GM18861 (cell line): ENCODE measurements at regions not wholly inside any gene's neighbourhood (a gene's known extent, or its start where the extent isn't known, plus 50 kb on each side); places are given as distances from the start of the nearest gene placed in this dataset.

ENCODE experiments used
- ATAC-seq: cut with Tn5 transposase; IDR thresholded peaks from one replicate; pipeline ENCODE4 v1.9.1; 2021; ENCODE audit not compliant: unreplicated experiment

- peak; percentile 52 for ATAC-seq
Measured at GRCh38 chr11:13062115-13062514, 53.0 kb downstream of the RASSF10 start.

DNA sequence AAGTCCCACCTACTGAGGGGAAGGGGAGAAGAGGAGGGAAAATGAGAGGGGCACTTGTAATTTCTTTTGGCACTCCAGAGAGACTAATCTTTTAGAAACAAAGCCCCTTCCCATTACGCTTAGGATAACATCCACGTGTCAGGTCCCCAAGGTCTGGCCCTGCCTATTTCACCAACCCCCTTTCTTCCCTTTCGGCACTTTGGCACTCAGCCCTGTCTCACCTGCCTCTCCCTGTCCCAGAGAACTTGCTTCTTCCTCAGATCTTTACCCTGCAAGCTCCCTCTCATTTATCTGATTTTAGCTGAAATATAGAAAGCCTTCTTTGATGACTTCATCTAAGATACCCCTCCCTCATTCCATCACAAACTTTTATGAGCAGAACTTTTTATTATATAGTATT lies 55.5 kb downstream of the RASSF10 start:
- ATAC-seq: no peak

DNA sequence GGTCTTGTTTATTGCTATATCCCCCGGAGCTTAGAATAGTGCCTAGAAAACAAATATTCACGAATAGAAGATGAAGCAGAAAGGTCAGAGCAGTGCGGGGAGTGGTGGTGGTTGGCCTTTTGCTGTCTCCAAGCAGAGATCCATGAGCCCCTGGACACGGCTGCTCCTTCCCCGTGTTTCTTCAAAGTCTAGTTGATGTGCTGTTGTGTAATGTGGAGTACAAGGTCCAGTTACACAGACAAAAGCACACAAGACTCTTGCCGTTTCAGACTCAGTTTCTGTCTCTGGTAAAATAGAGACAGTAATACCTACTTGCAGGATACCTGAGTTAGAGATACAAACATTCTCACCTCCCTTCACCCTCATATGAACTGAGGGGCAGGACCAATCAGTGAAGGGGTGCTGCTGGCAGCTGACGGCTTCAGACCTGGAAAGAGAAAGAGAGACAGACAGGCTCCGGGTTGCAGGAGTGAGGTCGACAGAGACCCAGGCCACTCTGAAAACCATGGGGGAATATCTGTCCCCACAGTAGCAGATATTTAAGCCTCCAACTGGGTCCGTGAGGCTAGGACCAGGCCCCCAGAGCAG lies 56.2 kb downstream of the RASSF10 start:
- no peak for ATAC-seq

DNA sequence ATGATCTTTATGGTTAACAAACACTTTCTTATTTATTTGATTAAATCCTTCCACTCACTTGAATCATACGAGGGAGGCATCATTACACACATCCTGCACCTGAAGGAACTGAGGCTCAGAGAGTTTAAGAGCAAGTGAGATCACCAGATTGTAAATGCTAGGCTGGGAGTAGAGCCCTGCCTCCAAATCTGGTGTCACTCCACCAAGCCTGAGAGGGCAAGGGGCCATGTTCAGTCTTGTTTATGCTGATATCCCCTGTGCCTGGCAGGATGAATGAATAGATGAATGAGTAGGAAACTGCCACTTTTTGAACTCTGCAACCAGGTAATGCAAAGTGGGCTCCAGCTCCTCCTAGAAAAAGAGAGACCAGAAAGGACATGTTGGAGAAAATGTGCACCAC lies 59.1 kb downstream of the RASSF10 start:
- no peak for ATAC-seq

GRCh38 chr11:13073119-13073981 lies 64.2 kb downstream of the RASSF10 start:
- no peak for ATAC-seq

DNA sequence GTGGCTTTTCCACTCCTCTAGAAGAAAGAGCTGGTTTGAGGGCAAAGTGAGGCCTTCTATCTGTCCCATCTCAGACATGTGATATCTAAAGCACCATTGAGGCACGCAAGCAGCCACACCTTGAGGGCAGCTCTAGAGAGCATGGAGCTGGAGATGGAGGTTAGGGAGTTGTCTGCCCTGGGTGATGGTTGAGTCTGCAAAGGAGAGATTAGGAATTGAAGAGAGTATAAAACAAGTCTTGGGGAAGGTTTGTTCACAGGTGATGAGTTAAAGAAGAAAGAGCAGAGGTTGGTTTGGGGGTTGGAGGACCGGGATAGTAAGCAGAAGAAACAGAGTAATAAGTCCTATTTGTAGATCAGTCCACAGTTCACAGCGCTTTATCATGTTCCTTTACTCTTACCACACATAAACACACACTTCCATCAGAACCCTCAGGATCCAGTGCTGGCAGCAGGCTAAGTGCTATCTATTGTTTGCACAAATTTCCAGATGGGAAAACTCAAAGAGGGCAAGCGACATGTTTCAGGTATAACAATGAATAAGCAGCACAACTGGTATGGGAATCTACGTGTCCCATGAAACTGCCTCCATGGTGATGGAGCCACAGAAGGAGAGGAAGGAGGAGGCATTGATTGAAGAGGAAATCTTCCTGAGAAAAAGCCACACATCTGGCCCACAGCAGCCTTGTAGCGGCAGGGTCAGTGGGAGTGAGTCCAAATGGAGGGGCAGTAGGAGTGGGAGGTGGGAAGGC lies 65.8 kb downstream of the RASSF10 start:
- no peak for ATAC-seq

DNA sequence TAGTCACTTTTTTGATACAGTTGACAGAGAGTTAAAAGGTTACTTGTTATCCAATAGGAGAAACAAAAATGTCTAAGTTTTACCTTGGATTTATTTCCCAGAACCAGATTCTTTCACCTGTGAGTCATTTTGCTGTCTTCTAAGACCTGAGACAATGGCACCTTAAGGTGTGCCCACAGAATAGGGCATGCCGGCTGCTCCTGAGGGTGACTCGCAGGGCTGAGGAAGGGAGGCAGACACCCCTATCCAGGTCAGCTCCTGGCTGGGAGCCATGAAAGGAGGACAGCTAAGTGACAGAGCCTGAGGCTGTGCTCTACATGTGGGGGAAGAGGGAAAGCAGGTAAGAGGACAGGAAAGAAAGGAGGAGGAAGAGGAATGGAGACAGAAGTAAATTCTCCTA lies 67.8 kb downstream of the RASSF10 start:
- no peak for ATAC-seq

- ATAC-seq: no peak
Measured at GRCh38 chr11:13080861-13081260, 71.7 kb downstream of the RASSF10 start.

DNA sequence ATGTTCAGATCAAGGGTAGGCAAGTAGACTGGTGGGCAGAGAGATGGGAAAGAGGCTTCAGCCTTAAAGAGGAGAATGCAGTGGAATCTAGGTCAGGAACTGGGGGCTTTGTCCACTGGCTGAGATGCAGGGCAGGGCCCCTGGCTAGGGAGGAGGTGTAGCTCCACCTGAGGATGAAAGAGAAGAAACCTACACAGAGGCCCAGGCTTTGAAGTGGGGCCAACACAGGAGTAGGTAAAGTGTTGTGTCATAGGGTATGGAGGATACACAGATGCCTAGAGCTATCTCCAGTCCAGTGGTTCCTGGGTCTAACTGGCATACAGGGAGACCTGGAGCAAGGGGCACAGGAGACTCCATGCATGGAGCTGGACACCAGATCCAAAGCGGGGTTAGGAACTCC lies 73.5 kb downstream of the RASSF10 start:
- ATAC-seq: no peak

DNA sequence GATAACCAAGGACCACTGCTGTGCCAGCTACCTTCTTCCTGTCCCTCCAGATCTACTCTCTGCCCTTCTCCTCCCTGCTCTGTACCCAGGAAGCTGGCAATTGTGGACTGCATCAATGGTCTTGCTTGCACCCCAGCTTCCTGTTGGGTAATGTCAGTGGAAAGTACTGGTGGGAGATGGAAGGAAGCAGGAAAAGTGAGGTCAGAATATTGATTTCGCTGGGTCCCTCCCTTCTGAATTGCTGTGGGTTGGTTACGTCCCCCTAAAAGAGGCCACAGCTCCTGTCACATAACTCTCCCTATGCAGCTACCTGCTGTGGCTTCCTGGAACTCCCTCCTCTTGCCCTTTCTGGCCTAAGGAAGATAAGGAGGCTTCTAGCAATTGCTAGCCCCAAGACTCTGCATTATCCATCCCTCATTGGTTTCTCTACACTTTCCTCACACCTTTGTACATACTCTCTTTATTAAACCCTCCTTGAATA lies 81.2 kb downstream of the RASSF10 start:
- ATAC-seq: no peak

GRCh38 chr11:13091373-13091772 lies 82.3 kb downstream of the RASSF10 start:
- no peak for ATAC-seq

DNA sequence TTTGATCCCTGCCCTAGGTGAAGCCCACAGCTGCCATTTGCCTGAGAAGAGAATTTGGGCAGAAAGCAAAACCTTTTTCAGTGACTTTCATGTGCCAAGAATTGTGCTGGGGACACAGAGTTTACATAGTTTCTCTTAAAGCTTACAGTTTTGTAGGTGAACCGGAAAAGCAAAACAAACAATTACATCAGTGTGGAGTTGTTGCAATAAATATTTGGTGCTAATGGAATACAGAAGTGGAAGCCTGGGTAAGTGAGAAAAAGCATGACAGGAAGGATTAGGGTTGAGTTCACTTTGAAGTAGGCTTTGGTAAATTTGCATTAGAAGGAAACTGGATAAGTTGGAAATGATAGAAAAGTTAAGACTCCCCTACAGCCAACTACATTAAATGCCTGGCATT lies 82.7 kb downstream of the RASSF10 start:
- no peak for ATAC-seq

DNA sequence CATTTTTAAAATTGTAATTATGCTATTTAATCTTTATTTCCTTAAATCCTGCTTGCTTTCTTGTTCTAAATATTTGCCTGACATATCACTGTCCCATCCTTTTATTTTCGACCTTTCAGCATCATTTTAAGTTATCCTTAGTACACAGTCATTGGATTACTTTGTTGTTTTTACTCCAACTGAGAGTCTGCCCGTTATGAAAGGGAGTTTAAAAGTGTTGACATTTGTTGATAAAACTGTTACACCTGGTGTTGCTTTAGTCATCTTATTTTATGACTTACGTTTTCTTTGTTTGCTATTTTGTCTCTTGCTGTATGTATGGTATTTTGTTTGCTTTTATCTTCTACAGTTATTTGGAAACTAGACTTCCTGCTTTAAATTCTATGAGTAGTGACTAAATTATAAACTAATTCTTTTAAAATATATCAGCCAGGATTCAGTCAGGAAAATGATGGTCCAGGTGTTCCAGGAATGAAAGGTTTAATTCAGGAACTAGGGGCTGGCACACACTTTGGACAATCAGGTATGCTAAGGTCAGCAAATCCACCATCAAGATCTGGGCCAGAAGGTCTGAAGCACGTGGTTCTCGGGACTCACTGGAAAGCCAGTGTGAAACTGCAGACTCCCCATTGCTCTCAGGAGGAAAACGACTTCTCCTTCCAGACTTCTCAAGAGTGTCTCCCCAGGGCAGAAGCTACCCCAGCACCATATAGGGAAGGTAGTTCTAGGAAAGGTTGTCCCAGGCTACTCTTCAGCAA lies 86.0 kb downstream of the RASSF10 start:
- no peak for ATAC-seq

DNA sequence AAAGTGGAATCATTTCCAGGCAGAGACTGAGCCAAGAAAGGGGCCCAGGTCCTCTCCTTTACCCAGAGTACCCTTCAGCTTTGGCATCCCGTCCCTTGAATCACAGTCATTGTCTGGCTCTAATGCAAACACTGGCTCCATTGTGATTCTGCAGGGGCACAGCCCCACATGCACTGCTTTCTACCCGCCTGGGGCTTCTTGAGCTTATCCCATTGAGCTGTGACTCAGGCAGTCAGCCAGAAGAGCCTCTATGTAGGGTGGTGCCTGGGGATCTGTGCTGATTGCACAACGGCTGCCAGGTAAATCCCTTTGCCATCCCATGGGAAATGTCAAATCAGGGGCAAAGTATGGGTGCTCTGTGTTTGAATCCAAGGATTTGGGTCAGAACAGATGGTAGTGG lies 88.9 kb downstream of the RASSF10 start:
- ATAC-seq: no peak

DNA sequence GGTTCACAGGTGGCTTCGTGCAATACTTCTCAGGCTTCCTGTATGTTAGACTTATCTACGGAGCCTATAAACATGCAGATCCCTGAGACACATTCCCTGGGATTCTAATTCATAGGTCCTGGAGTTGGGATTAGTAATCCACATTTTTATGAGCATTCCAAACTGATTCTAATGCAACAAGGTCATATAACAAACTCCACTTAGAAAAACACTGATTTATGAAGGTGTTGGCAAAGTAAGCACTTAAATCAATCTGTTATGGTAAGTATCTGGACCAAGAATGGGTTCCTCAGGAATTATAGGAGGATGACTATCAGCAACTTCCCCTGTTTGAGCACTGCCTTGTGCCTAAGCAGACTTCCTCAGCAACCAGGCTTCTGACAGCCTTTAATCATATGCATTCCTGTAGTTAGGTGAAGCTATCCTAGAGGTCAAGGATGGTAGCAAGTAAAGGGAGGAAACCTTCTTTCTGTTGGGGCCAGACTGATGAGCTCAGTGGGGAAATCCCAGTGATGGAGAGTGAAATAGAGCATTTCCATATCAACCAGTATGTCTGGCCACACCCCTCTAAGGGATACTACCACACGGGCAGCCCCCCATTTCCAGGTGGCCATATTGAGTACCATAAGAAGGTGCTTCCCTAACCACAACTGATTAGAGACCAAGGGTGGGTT lies 89.6 kb downstream of the RASSF10 start:
- ATAC-seq: no peak

DNA sequence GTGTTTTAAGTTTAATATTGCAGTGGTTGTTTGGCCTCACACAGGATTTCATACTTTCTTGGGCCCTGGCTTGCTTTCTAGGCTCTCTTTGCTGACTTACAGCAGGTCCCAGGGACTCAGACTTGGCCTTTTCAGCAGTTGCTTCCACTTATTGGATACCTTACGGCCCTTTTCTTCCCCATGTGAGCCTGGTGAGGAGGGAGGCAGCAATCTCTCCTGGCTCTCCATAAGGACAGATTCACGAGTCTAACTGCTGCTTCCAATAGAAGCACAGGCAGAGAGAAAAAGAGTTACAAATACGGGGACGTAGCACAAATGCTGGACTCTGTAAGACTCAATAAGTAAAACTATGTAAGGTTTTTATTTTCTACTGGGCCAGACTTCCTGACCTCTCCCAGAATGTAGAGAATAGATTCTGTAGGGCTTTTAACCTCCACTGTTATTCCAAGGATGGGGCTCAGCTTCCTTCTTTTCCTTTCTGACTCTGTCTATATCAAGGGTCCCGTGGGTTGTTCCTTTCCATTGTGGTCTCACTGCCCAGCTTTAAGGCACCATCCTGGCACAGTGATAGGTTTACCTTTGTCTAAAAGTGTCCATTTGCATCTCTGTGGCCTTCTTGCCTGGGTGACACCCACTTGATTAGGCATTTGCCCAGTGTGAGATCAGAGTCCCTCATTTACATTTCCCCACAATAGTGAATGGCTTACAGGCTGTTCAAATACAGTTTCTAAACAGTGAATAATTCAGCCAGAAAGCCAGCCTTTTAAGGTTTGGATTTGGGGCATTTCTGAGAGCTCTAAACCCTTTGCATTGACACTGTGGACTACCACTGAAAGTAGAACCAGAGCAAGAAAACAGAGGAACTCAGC lies 92.8 kb downstream of the RASSF10 start:
- peak; percentile 41 for ATAC-seq

- ATAC-seq: no peak
Measured at GRCh38 chr11:13102513-13102840, 93.4 kb downstream of the RASSF10 start.

DNA sequence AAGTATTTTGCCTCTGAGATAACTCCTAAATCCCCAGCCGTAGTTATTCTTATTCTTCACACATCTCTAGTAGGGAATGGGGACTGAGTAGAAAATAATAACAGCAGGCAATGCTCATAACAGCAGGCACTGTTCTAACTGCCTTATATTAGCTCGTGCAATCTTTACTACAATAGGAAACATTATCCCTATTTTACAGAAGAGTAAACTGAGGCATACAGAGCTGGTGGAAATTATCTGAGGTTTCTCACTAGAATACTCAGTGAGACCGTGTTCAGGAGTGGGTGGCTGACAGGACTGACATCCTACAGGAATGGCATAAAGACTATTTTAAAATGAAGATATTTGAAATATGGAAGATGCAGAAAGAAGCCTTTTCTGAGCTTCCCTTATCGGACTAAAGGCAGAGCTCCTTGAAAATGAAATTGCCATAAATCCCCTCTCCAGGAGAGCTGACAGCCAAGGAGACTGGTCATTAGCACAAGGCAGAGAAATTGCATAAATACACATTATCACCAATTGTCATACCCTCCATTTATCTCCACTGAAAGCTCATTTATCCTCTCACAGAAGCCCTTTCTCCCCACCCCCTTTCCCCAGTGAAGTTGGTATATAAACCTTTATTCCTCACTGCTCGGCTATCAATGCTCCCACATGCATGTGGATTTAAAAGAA lies 93.9 kb downstream of the RASSF10 start:
- no peak for ATAC-seq

GRCh38 chr11:13103962-13104554 lies 94.9 kb downstream of the RASSF10 start:
- no peak for ATAC-seq
